ENCODE measurements at regions not wholly inside any gene's neighbourhood (a gene's known extent, or its start where the extent isn't known, plus 50 kb on each side); places are given as distances from the start of the nearest gene placed in this dataset.

GRCh38 chr18:67589325-67589724 is 72.8 kb upstream of the DSEL start:
- no peak overlapping the region for H3K27ac ChIP-seq (ENCODE audit: low read length)
- TF ChIP-seq SIN3A (IDR thresholded peaks at IDR 0.05; ENCODE audit: borderline replicate concordance, insufficient read depth, low read depth, low read length) (no peak), POLR2AphosphoS5 (IDR thresholded peaks at IDR 0.05; ENCODE audit: low read depth, low read length) (no peak), REST (IDR thresholded peaks at IDR 0.05; ENCODE audit: insufficient read depth in 1 of 2, low read depth in 2 of 2, low read length in 1 of 2) (no peak), CTCF (IDR thresholded peaks at IDR 0.05) (no peak), TCF7L2 (IDR thresholded peaks at IDR 0.05; ENCODE audit: low read depth, low read length) (no peak)
- in situ Hi-C loops (cut with HindIII; ENCODE audit: low pct_unique_long_range_greater_than_20kb, low sequenced_read_pairs): no loop called here
- no peaks in the 10 kb centered on the region for H3K27me3 ChIP-seq (ENCODE audit: control insufficient read depth, insufficient read depth, low read length)
- CTCF ChIA-PET: no interaction called here
- H3K9me3 ChIP-seq (ENCODE audit: control insufficient read depth, insufficient read depth, low read depth, low read length): no peaks in the 10 kb centered on the region
- no peak for DNase-seq (ENCODE audit: low read depth, low spot score)
- H3K4me1 ChIP-seq (ENCODE audit: control insufficient read depth, insufficient read depth, low read length): no peaks in the 10 kb centered on the region
- BruUV-seq (replicated peaks): no TSS peak
- no peak overlapping the region for H3K4me3 ChIP-seq (ENCODE audit: low read depth in 2 of 2, low read length in 2 of 2)
- POLR2A ChIA-PET: no interaction called here
- intact Hi-C loops (cut with micrococcal nuclease; ENCODE audit: unreplicated experiment): no loop called here
- no peaks in the 10 kb centered on the region for H3K36me3 ChIP-seq (ENCODE audit: control insufficient read depth, insufficient read depth, low read length)
- ATAC-seq: no peak

- ATAC-seq (no peak), DNase-seq (ENCODE audit: low read depth, low spot score) (no peak)
- no peak for TF ChIP-seq REST (IDR thresholded peaks at IDR 0.05; ENCODE audit: insufficient read depth in 1 of 2, low read depth in 2 of 2, low read length in 1 of 2)
- TF ChIP-seq POLR2AphosphoS5 (IDR thresholded peaks at IDR 0.05; ENCODE audit: low read depth, low read length): no peak
- no peak for TF ChIP-seq CTCF (IDR thresholded peaks at IDR 0.05)
- no peak for TF ChIP-seq SIN3A (IDR thresholded peaks at IDR 0.05; ENCODE audit: borderline replicate concordance, insufficient read depth, low read depth, low read length)
- TF ChIP-seq TCF7L2 (IDR thresholded peaks at IDR 0.05; ENCODE audit: low read depth, low read length): no peak
- CTCF ChIA-PET: no interaction called here
- intact Hi-C loops (cut with micrococcal nuclease; ENCODE audit: unreplicated experiment): no loop called here
- H3K27ac ChIP-seq (ENCODE audit: low read length): no peak overlapping the region
- H3K9me3 ChIP-seq (ENCODE audit: control insufficient read depth, insufficient read depth, low read depth, low read length): no peaks in the 10 kb centered on the region
- H3K4me1 ChIP-seq (ENCODE audit: control insufficient read depth, insufficient read depth, low read length): no peaks in the 10 kb centered on the region
- H3K36me3 ChIP-seq (ENCODE audit: control insufficient read depth, insufficient read depth, low read length): no peaks in the 10 kb centered on the region
- no peaks in the 10 kb centered on the region for H3K27me3 ChIP-seq (ENCODE audit: control insufficient read depth, insufficient read depth, low read length)
- H3K4me3 ChIP-seq (ENCODE audit: low read depth in 2 of 2, low read length in 2 of 2): no peak overlapping the region
- BruUV-seq (replicated peaks): no TSS peak
- in situ Hi-C loops (cut with HindIII; ENCODE audit: low pct_unique_long_range_greater_than_20kb, low sequenced_read_pairs): no loop called here
- POLR2A ChIA-PET: no interaction called here
These were observed 69.6 kb upstream of the DSEL start for GRCh38 chr18:67586101-67586500.
